NCI-H2227 (cell line): ENCODE measurements at regions not wholly inside any gene's neighbourhood (a gene's known extent, or its start where the extent isn't known, plus 50 kb on each side); places are given as distances from the start of the nearest gene placed in this dataset.

Source experiments
- DNase-seq: peaks from one replicate; lab custom pipeline; 2025; ENCODE audit not compliant: unreplicated experiment; lab: John Stamatoyannopoulos, UW

GRCh38 chr11:37115963-37116362 is 517.9 kb upstream of the RAG2 start:
- DNase-seq, result no peak

GRCh38 chr11:37110385-37110784 is 512.3 kb upstream of the RAG2 start:
- DNase-seq, result no peak

GRCh38 chr11:37109286-37109585 is 511.2 kb upstream of the RAG2 start:
- DNase-seq, result no peak

DNA sequence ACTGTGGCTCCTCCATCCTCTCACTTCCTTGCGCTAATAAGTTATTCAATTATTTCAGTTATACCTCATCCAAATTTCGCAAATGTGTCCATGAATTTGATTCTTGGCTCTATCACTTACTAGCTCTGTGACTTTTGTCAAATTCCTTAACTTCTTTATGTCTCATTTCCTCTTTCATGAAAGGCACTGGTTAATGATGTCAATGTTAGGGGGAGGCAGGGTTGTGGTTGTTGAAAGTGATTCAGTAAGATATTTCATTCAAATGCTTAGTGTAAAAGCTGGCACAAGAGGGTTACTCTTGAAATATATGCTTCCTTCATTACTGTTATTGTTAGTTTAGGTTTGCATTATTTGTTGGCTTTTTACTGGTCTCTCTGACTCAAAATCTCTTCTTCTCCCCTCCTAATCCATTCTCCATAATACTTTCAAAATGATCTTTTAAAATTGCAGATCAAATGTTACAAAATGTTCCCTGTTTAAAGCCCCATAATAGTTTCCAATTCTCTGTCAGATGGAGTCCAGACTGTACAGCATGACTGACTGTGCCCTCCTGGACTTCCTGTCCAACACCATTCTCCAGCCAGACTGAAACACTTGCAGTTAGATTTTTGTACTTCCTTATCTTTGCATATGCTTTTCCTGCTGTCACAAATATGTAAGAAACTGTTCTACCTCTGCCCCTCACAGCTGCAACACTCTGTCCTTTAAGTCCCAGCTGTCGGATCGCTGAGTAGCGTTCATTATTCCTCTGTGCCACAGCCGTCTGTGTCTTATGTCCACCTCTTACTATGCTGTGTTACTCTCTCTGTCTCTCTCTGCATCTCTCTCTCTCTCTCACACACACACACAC is 510.6 kb upstream of the RAG2 start:
- DNase-seq, result no peak

DNA sequence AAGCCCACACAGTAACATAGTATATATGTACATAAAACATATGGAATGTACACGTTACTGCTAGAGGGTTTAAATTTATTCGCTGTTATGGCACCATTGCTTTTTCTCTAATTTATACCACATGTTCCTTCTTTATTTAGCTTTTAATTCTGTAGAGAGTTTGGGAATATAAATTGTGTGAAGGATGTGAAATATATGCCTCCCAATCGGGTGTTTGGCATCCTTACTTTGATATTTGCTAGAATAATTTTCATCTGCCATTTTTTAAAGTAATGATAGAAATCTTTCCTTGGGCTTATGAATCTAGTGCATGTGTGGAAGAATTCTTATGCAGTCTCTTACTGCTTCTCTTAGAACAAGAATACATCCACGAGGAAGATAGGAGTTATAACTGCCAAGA is 509.8 kb upstream of the RAG2 start:
- DNase-seq, result no peak

DNA sequence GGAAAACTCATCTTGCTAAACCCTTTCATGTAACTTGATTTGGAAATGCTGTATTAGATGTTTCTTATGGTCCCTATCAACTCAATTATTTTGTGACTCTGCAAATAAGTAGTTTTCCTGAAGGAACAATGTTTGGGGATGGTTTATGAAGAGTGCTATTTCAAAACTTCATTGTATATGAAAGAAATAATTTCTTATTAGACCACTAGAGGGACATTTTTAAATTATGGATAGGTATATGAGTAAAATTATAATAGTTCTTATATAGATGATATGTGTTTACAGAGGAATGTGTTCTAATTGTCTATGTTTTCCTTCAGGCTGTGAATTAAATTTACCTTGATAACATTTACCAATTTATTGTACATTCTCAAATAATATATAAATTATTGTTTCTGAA is 509.4 kb upstream of the RAG2 start:
- DNase-seq, result no peak

- no peak for DNase-seq
Observed at GRCh38 chr11:37105427-37105826, 507.4 kb upstream of the RAG2 start.

DNA sequence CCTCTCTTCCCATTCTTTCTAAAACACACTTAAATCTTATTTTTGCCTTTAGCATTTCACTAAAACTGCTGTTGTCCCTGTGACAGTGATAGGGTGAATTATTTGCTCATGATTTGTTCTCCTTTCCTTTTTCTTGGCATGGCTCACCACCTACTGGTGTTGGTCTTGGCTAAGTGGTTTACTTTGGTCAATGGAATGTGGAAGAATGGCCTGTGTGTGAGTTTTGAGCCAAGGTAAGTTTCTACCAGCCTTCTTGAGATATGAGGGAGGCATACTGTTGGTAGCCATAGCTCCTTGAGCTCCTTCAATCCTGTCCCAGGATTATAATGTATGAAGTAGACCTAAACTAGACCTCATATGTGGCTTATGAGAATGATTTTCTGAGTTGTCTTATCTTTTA is 506.3 kb upstream of the RAG2 start:
- DNase-seq, result no peak

DNA sequence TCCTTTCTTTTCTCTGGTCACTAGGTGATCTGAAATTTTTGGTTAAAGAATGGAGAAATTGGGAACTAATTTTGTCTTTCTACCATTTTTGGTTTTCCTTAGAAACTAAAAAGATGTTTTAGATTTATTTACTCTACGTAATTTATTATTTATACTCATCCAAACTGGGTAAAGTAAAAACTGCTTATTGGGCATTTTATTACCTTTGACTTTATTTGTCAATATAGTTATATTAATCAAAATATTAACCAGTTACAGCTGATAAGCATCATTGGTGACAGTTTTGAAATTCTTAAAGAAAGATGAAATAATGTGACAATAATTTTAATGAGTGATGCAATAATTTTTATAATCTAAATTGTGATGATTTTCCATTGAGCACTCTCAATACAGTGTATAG is 502.0 kb upstream of the RAG2 start:
- no peak for DNase-seq

DNA sequence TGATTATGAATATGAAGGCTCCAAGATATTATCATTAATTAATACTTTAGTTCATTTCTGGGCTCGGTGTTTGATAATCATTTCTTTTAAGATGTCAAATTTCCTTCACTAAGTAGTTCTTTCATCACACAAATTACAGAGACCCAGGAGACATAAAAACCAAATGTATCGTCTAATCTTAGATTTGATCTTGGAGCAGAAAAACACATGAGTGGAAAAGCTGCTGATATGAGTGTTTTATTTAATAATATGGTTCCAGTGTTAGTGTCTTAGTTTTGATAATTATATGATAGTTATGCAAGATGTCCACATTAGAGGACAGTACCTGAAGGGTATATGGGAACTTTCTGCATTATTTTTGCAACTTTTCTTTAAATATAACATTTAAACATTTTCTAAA is 494.5 kb upstream of the RAG2 start:
- DNase-seq, result no peak

DNA sequence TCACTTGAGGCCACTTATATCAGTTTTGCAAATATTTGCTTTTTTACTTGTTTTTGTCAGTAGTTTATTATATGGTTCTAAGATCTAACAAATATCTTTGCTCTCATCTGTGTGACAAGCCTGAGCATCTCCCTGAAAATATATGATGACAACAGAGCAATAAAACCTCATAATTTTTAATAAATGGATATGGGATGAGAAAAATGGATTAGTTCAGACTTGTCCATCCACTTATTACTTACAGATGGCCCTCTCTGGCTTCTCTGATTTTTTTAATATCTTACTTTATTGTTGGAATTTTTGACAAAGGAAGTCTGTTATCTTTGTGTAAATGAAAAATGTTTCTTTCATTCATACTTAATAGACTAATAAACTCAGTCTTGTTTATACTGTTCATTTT is 491.4 kb upstream of the RAG2 start:
- no peak for DNase-seq

- no peak for DNase-seq
Observed at GRCh38 chr11:37088573-37088910, 490.5 kb upstream of the RAG2 start.

GRCh38 chr11:37087650-37088572 is 489.9 kb upstream of the RAG2 start:
- no peak for DNase-seq

DNA sequence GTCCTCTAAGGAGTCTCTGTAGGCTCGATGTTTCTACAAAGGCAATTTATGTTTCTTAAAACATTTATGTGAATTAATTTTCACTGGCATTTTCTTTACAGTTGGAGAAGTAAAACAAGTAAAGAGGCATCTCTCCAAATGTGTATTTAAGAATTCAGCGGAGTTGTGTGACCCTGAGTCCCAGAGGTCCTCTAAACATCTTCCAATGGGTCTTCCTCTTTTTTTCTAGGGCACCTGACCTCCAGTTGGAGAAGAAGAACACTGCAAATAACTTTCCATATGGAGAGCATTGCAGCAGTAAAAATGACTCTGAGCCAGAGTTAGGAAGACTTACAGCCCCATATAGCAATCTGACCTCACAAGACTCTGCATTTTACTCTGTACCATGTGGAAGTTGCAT is 480.5 kb upstream of the RAG2 start:
- no peak for DNase-seq

GRCh38 chr11:37076866-37077265 is 478.8 kb upstream of the RAG2 start:
- no peak for DNase-seq

DNA sequence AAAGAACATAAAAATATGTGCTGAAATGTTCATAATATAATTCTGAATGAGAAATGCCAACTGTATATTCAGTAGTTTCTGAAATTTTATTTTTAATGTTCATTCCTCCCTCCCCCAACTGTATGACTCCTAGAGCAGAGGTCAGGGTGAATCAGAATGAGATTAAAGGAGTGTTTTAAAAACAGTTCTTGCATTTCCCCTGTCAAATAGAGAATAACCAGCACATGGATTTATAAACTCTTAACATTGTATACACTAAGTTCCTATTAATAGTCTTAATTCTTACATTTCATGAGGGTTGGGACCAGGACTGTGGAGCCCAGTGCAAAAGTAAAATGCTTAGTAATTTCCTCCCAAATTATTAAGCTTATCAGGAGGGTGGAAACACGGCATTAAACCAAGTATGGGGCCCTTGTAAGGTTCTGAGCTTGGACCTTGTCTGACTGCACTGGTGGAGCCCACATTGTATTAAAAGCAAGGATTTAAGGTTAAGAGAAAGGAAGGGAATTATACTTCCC is 474.6 kb upstream of the RAG2 start:
- no peak for DNase-seq

DNA sequence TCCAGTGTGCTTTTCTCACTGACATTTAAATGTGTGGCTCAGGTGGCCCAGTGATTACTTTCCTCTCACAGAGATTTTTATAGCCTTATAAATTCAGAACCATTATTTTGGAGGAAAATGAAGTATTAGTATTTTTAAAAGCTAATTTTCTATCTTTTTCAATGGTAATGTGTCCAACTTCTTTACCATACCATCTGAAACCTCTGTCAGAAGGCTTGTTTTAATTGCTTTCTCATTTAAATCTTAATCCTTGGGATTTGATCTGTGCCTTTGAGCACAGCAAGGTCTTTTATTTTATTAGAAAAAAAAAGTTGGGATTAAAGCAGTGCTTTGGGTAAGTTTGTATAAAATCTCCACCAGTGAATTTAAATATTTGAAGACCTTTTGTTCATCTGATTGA is 452.3 kb upstream of the RAG2 start:
- no peak for DNase-seq

GRCh38 chr11:37040921-37041320 is 442.9 kb upstream of the RAG2 start:
- DNase-seq, result no peak

DNA sequence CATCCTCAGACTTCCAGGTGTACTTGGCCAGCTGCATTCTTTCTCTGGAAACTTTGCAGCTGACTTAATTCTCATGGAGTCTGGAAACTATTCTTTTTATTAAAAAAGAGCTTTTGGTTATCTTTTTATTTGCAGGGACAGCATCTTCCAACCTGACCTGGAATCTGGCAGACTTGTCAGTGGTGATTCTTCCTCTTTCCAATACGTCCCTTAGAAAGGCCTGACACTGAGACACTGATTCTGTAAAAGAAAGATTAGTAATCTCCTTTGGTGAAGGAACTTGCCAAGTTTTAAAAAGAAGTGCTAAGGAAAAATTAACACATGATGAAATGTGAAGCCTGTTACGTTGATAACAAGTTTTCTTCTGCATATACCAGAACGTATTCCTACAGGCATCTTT is 440.9 kb upstream of the RAG2 start:
- no peak for DNase-seq

DNA sequence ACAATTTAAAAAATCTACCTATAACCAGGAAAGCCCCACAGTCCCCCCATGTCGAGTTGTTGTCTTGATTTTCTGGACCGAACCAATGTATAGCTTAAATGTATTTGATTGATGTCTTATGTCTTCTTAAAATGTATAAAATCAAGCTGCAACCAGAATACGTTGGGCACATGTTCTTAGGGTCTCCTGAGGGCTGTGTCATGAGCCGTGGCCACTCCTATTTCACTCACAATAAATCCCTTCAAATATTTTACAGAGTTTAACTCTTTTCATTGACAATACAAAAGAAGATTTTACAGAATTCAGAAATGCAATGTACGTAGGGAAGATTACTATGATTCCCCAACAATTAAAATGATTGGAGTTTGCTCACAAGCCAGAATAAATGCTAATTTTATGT is 428.7 kb upstream of the RAG2 start:
- no peak for DNase-seq

DNA sequence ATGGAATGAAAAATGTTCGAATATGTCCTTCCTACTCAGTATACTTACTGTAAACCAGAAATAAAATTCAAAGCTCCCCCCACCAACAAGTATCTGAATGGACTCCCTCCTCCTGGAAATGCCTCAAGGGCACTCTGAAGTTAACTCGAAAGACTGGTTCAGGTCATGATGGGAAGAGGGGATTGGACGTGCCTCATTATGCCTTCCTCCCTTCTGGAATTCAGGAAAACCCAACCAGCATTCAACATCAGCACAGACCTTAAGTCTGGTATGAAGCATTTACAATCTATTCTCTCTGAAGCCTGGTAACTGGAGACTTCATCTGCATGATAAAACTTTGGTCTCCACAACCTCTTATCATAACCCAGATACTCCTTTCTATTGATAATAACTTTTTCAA is 428.3 kb upstream of the RAG2 start:
- DNase-seq, result no peak

DNA sequence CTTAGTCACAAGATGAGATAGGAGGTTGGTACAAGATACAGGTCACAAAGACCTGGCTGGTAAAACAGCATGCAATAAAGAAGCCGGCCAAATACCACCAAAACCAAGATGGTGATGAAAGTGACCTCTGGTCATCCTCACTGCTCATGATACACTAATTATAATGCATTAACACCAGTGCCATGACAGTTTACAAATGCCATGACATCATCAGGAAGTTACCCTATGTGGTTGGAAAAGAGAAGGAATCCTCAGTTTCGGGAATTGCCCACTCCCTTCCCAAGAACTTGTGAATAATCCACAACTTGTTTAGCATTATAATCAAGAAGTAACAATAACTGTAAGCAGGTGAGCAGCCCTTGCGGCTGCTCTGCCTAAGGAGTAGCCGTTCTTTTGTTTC is 408.5 kb upstream of the RAG2 start:
- DNase-seq, result no peak
